Thyroid gland (tissue), 4 donors: ENCODE measurements at regions not wholly inside any gene's neighbourhood (a gene's known extent, or its start where the extent isn't known, plus 50 kb on each side); places are given as distances from the start of the nearest gene placed in this dataset.
"Not testable (repeated sequence)": the region's sequence is repeated elsewhere in the genome, so short reads cannot be mapped to it uniquely, and the experiment has no call there.

ENCODE experiments used
- CTCF ChIP-seq, 6 experiments: fragments of 200-600 bp in 3 of 6; fragments of 450-650 bp in 3 of 6; sonication (generic) in 3 of 6; IDR thresholded peaks; one replicate each; pipeline ENCODE4 v1.5.1; 2016 to 2019; ENCODE audit warnings: antibody characterized with exemption in 6 of 6, mild to moderate bottlenecking in 2 of 6, inconsistent platforms in 1 of 6, moderate library complexity in 1 of 6
- POLR2A ChIP-seq, 2 donors: fragments of 450-650 bp; IDR thresholded peaks; one replicate each; pipeline ENCODE4 v1.6.1; 2017; ENCODE audit warnings: antibody characterized with exemption in 2 of 2, mild to moderate bottlenecking in 2 of 2, moderate library complexity in 1 of 2

GRCh38 chr1:83244832-83245231 is 754.1 kb downstream of the TTLL7 start:
- not testable (repeated sequence) for TF ChIP-seq CTCF, POLR2A (IDR thresholded peaks at IDR 0.05)
